SK-N-SH (cell line): ENCODE measurements at regions not wholly inside any gene's neighbourhood (a gene's known extent, or its start where the extent isn't known, plus 50 kb on each side); places are given as distances from the start of the nearest gene placed in this dataset.

Experiments used
- CTCF ChIA-PET: fragments of 300-600, 350-600 bp; formaldehyde crosslinking; extraction: SDS; loops from one replicate; lab custom pipeline; 2021; lab: Yijun Ruan, JAX
- POLR2A ChIA-PET: fragments of 350-600 bp; sonication (Branson Sonifier 250); formaldehyde crosslinking; extraction: SDS; loops from one replicate; lab custom pipeline; 2020; ENCODE audit warnings: antibody characterized with exemption, inconsistent platforms; lab: Yijun Ruan, JAX
- DNase-seq: peaks from one replicate; pipeline ENCODE4 v3.0.0; 2012
- H2AFZ ChIP-seq: fragments of 200-600 bp; sonication (generic); 2 replicates; pipeline ENCODE4 v1.8.1; 2016; ENCODE audit warnings: antibody characterized with exemption, mild to moderate bottlenecking, low read depth
- H3F3A ChIP-seq: fragments of 200-600 bp; sonication (generic); replicated peaks from 2 replicates; pipeline ENCODE3; 2016; ENCODE audit warnings: antibody characterized with exemption, mild to moderate bottlenecking; ENCODE audit not compliant: insufficient read depth
- H3K27ac ChIP-seq, 2 experiments: fragments of 200-500 bp in 1 of 2; fragments of 200-600 bp in 1 of 2; sonication (Bioruptor generic) in 1 of 2; sonication (generic), shearing (Covaris generic) in 1 of 2; 2 replicates each; pipeline versions ENCODE4 v1.5.1 to v1.6.1; 2014 to 2016; ENCODE audit warnings: low read depth in 2 of 2, inconsistent platforms in 1 of 2, low read length in 1 of 2, mild to moderate bottlenecking in 1 of 2, mixed read lengths in 1 of 2
- H3K27me3 ChIP-seq: fragments of 200-600 bp; sonication (generic), shearing (Covaris generic); 2 replicates; pipeline ENCODE4 v1.6.1; 2016; ENCODE audit warnings: mixed run types; ENCODE audit not compliant: insufficient read depth
- H3K36me3 ChIP-seq, 2 experiments: fragments of 200-500 bp in 1 of 2; fragments of 200-600 bp in 1 of 2; sonication (Bioruptor generic) in 1 of 2; sonication (generic) in 1 of 2; replicated peaks in 1 of 2; 2 replicates each; pipeline versions ENCODE3 to v1.5.1; 2014 to 2016; ENCODE audit warnings: low read length in 1 of 2, mild to moderate bottlenecking in 1 of 2; ENCODE audit not compliant: insufficient read depth in 2 of 2, control insufficient read depth in 1 of 2
- H3K4me1 ChIP-seq, 2 experiments: fragments of 200-500 bp in 1 of 2; fragments of 200-600 bp in 1 of 2; sonication (Bioruptor generic) in 1 of 2; sonication (generic), shearing (Covaris generic) in 1 of 2; 2 replicates each; pipeline versions ENCODE4 v1.5.1 to v1.6.1; 2014 to 2016; ENCODE audit warnings: low read depth in 1 of 2, low read length in 1 of 2, mixed run types in 1 of 2; ENCODE audit not compliant: insufficient read depth in 2 of 2, control insufficient read depth in 1 of 2
- H3K4me2 ChIP-seq: fragments of 200-600 bp; sonication (generic), shearing (Covaris generic); 2 replicates; pipeline ENCODE4 v1.6.1; 2017; ENCODE audit warnings: mixed run types
- H3K4me3 ChIP-seq, 2 experiments: fragments of 200-500 bp in 1 of 2; fragments of 200-600 bp in 1 of 2; sonication (Bioruptor generic) in 1 of 2; sonication (generic), shearing (Covaris generic) in 1 of 2; 2 replicates each; pipeline versions ENCODE4 v1.5.1 to v1.8.1; 2014 to 2016; ENCODE audit warnings: low read depth in 2 of 2, inconsistent platforms in 1 of 2, low read length in 1 of 2, mild to moderate bottlenecking in 1 of 2, mixed read lengths in 1 of 2, moderate library complexity in 1 of 2
- H3K79me2 ChIP-seq: fragments of 200-600 bp; sonication (generic); 2 replicates; pipeline ENCODE4 v1.8.1; 2017; ENCODE audit warnings: mild to moderate bottlenecking; ENCODE audit not compliant: insufficient read depth
- H3K9ac ChIP-seq: fragments of 200-600 bp; sonication (generic); 2 replicates; pipeline ENCODE4 v1.6.1; 2017; ENCODE audit warnings: mixed run types
- H3K9me2 ChIP-seq: fragments of 200-600 bp; sonication (generic); 2 replicates; pipeline ENCODE4 v1.6.1; 2017; ENCODE audit warnings: mixed run types
- H3K9me3 ChIP-seq: fragments of 200-600 bp; sonication (generic); 2 replicates; pipeline ENCODE4 v1.6.1; 2017; ENCODE audit warnings: mixed run types, mild to moderate bottlenecking, moderate library complexity
- H4K20me1 ChIP-seq: fragments of 200-600 bp; sonication (generic); 2 replicates; pipeline ENCODE4 v1.6.1; 2017; ENCODE audit warnings: mild to moderate bottlenecking, mixed run types; ENCODE audit not compliant: insufficient read depth
- CTCF ChIP-seq: fragments of 200-600 bp; sonication (generic); IDR thresholded peaks from 2 replicates; pipeline ENCODE4 v1.6.1; 2017; ENCODE audit warnings: antibody characterized with exemption, mild to moderate bottlenecking, moderate library complexity
- ELF1 ChIP-seq: IDR thresholded peaks from 2 replicates; pipeline ENCODE4 v1.4.0; 2012
- EP300 ChIP-seq, 2 experiments: IDR thresholded peaks; 2 replicates each; pipeline versions ENCODE4 v1.4.0 to v1.6.1; 2012; ENCODE audit warnings: borderline replicate concordance in 1 of 2, low read depth in 1 of 2, low read length in 1 of 2
- GABPA ChIP-seq: IDR thresholded peaks from 2 replicates; pipeline ENCODE4 v1.4.0; 2012; ENCODE audit warnings: low read depth, mild to moderate bottlenecking
- IRF3 ChIP-seq: fragments of 150-350 bp; IDR thresholded peaks from 2 replicates; pipeline ENCODE4 v1.6.1; 2016; ENCODE audit warnings: mild to moderate bottlenecking, low read depth, low read length
- MEF2A ChIP-seq: IDR thresholded peaks from 2 replicates; pipeline ENCODE4 v1.4.0; 2012; ENCODE audit warnings: low read depth, borderline replicate concordance
- NFIC ChIP-seq: IDR thresholded peaks from 2 replicates; pipeline ENCODE4 v1.4.0; 2012; ENCODE audit warnings: borderline replicate concordance
- PBX3 ChIP-seq: IDR thresholded peaks from 2 replicates; pipeline ENCODE4; 2012
- POLR2AphosphoS5 ChIP-seq: IDR thresholded peaks from 2 replicates; pipeline ENCODE4 v1.6.1; 2012; ENCODE audit warnings: low read depth, low read length
- REST ChIP-seq: IDR thresholded peaks from 2 replicates; pipeline ENCODE4 v1.6.1; 2012; ENCODE audit warnings: mild to moderate bottlenecking, low read depth, low read length, moderate library complexity
- YY1 ChIP-seq: IDR thresholded peaks from 2 replicates; pipeline ENCODE4 v1.4.0; 2012; ENCODE audit warnings: low read depth, mild to moderate bottlenecking
- WGBS: methylation state at CpG from one replicate; pipeline ENCODE4 v1.1.6; 2017; ENCODE audit warnings: low lambda C conversion rate; 5-methylcytosine and 5-hydroxymethylcytosine counted together
- TF ChIP-seq, protein P1 (sequence below): IDR thresholded peaks from 2 replicates; pipeline ENCODE4 v1.4.0; 2012; ENCODE audit warnings: low read depth, borderline replicate concordance

- TF ChIP-seq ELF1 (no peak), PBX3 (no peak)
- ChIA-PET CTCF (interaction anchor here (1.6 kb wide), 1 partner anchor 11 kb away, joined by 4 read pairs; no protein-coding TSS in a partner anchor), POLR2A (no interaction called here)
- Histone ChIP-seq H3K4me2 (no peak overlapping the region), H3F3A (peaks cover 10% of the 10 kb centered on the region), H3K27ac (no peak overlapping the region), H3K36me3 (no peaks in the 10 kb centered on the region), H3K79me2 (no peaks in the 10 kb centered on the region), H3K9ac (no peak overlapping the region), H3K27me3 (no peaks in the 10 kb centered on the region), H3K4me1 (peaks cover 0 to 9% of the 10 kb centered on the region in 2 experiments; a peak in 3 of 4 replicates), H2AFZ (no peak overlapping the region), H3K4me3 (no peak overlapping the region), H4K20me1 (no peaks in the 10 kb centered on the region), H3K9me3 (no peaks in the 10 kb centered on the region), H3K9me2 (no peaks in the 10 kb centered on the region)
- DNase-seq: no peak
Observed at GRCh38 chr2:175832866-175833265, 169.2 kb downstream of the LNPK start.

- WGBS: 43% methylated on average over 4 of the region's 4 CpGs
- Histone ChIP-seq H3K9me2 (no peaks in the 10 kb centered on the region), H3F3A (no peaks in the 10 kb centered on the region), H3K27me3 (no peaks in the 10 kb centered on the region), H4K20me1 (no peaks in the 10 kb centered on the region), H3K9me3 (no peaks in the 10 kb centered on the region), H3K4me2 (no peak overlapping the region), H3K79me2 (no peaks in the 10 kb centered on the region), H3K4me1 (no peaks in the 10 kb centered on the region; a peak in 1 of 4 replicates), H3K9ac (no peak overlapping the region), H3K4me3 (no peak overlapping the region), H3K27ac (no peak overlapping the region), H3K36me3 (no peaks in the 10 kb centered on the region), H2AFZ (no peak overlapping the region)
- POLR2A ChIA-PET: no interaction called here
- TF ChIP-seq EP300 (IDR thresholded peaks at IDR 0.05; ENCODE audit: borderline replicate concordance in 1 of 2, low read depth in 1 of 2, low read length in 1 of 2) (no peak), NFIC (no peak), PBX3 (no peak), POLR2AphosphoS5 (no peak), IRF3 (no peak), YY1 (no peak), REST (no peak), CTCF (no peak), MEF2A (no peak), GABPA (no peak)
- TF ChIP-seq, protein P1, sequence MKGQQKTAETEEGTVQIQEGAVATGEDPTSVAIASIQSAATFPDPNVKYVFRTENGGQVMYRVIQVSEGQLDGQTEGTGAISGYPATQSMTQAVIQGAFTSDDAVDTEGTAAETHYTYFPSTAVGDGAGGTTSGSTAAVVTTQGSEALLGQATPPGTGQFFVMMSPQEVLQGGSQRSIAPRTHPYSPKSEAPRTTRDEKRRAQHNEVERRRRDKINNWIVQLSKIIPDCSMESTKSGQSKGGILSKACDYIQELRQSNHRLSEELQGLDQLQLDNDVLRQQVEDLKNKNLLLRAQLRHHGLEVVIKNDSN: no peak
- CTCF ChIA-PET: no interaction called here
- DNase-seq: no peak
Observed at GRCh38 chr2:175829741-175830140, 172.3 kb downstream of the LNPK start.
